ENCODE measurements at regions not wholly inside any gene's neighbourhood (a gene's known extent, or its start where the extent isn't known, plus 50 kb on each side); places are given as distances from the start of the nearest gene placed in this dataset.
"Not testable (repeated sequence)": the region's sequence is repeated elsewhere in the genome, so short reads cannot be mapped to it uniquely, and the experiment has no call there.

GRCh38 chr6:67812125-67812524, 823.0 kb upstream of the ADGRB3 start:
- no peak for DNase-seq (ENCODE audit: insufficient read length, low spot score)
- no peak for FAIRE-seq

GRCh38 chr6:67811239-67812037, 823.6 kb upstream of the ADGRB3 start:
- DNase-seq (ENCODE audit: insufficient read length, low spot score) (no peak), FAIRE-seq (no peak)

GRCh38 chr6:67804808-67805207, 830.3 kb upstream of the ADGRB3 start:
- not testable (repeated sequence) for FAIRE-seq; DNase-seq (ENCODE audit: insufficient read length, low spot score)

GRCh38 chr6:67802771-67803170, 832.3 kb upstream of the ADGRB3 start:
- DNase-seq (ENCODE audit: insufficient read length, low spot score) = no peak
- no peak for FAIRE-seq

- DNase-seq (ENCODE audit: insufficient read length, low spot score) = no peak
- no peak for FAIRE-seq
These were observed 842.1 kb upstream of the ADGRB3 start for GRCh38 chr6:67792996-67793395.

GRCh38 chr6:67790569-67790968, 844.5 kb upstream of the ADGRB3 start:
- no peak for DNase-seq (ENCODE audit: insufficient read length, low spot score)
- FAIRE-seq = no peak

GRCh38 chr6:67787119-67787518, 848.0 kb upstream of the ADGRB3 start:
- not testable (repeated sequence) for FAIRE-seq; DNase-seq (ENCODE audit: insufficient read length, low spot score)

- FAIRE-seq (no peak), DNase-seq (ENCODE audit: insufficient read length, low spot score) (no peak)
These were observed 855.2 kb upstream of the ADGRB3 start for GRCh38 chr6:67779876-67780275.

- FAIRE-seq = no peak
These were observed 859.7 kb upstream of the ADGRB3 start for GRCh38 chr6:67775333-67775732.

GRCh38 chr6:67768972-67769371, 866.1 kb upstream of the ADGRB3 start:
- DNase-seq (ENCODE audit: insufficient read length, low spot score) (no peak), FAIRE-seq (no peak)

More at GRCh38 chr6:67775333-67775732, 859.7 kb upstream of the ADGRB3 start:
- no peak for DNase-seq (ENCODE audit: insufficient read length, low spot score)

GRCh38 chr6:67767046-67767822, 867.8 kb upstream of the ADGRB3 start:
- DNase-seq (ENCODE audit: insufficient read length, low spot score); FAIRE-seq: not testable (repeated sequence)

GRCh38 chr6:67766057-67766456, 869.0 kb upstream of the ADGRB3 start:
- no peak for DNase-seq (ENCODE audit: insufficient read length, low spot score)
- no peak for FAIRE-seq

GRCh38 chr6:67759001-67759400, 876.1 kb upstream of the ADGRB3 start:
- no peak for DNase-seq (ENCODE audit: insufficient read length, low spot score)
- no peak for FAIRE-seq

- DNase-seq (ENCODE audit: insufficient read length, low spot score) (no peak), FAIRE-seq (no peak)
These were observed 877.5 kb upstream of the ADGRB3 start for GRCh38 chr6:67757465-67758033.

- FAIRE-seq = no peak
- DNase-seq (ENCODE audit: insufficient read length, low spot score) = no peak
These were observed 886.6 kb upstream of the ADGRB3 start for GRCh38 chr6:67748521-67748920.

GRCh38 chr6:67736816-67737215, 898.3 kb upstream of the ADGRB3 start:
- no peak for FAIRE-seq
- no peak for DNase-seq (ENCODE audit: insufficient read length, low spot score)

GRCh38 chr6:67736161-67736560, 898.9 kb upstream of the ADGRB3 start:
- DNase-seq (ENCODE audit: insufficient read length, low spot score) = no peak
- no peak for FAIRE-seq

- FAIRE-seq = no peak
- DNase-seq (ENCODE audit: insufficient read length, low spot score) = no peak
These were observed 899.5 kb upstream of the ADGRB3 start for GRCh38 chr6:67735623-67736022.

GRCh38 chr6:67722861-67723261, 912.2 kb upstream of the ADGRB3 start:
- FAIRE-seq (no peak), DNase-seq (ENCODE audit: insufficient read length, low spot score) (no peak)

- DNase-seq (ENCODE audit: insufficient read length, low spot score) (no peak), FAIRE-seq (no peak)
These were observed 917.8 kb upstream of the ADGRB3 start for GRCh38 chr6:67717281-67717680.

GRCh38 chr6:67706388-67706787, 928.7 kb upstream of the ADGRB3 start:
- FAIRE-seq = no peak
- DNase-seq (ENCODE audit: insufficient read length, low spot score) = no peak

- DNase-seq (ENCODE audit: insufficient read length, low spot score) (no peak), FAIRE-seq (no peak)
These were observed 936.5 kb upstream of the ADGRB3 start for GRCh38 chr6:67698534-67698933.
